Loucy (cell line): ENCODE measurements at regions not wholly inside any gene's neighbourhood (a gene's known extent, or its start where the extent isn't known, plus 50 kb on each side); places are given as distances from the start of the nearest gene placed in this dataset.

ENCODE experiments used
- H2AFZ ChIP-seq: fragments of 200-600 bp; sonication (generic); 2 replicates; pipeline ENCODE4 v1.6.0; 2016; ENCODE audit warnings: antibody characterized with exemption, mild to moderate bottlenecking, low read length, moderate library complexity
- H3F3A ChIP-seq: fragments of 200-600 bp; 2 replicates; pipeline ENCODE4 v1.6.0; 2016; ENCODE audit warnings: antibody characterized with exemption, low read depth, mild to moderate bottlenecking
- H3K27me3 ChIP-seq: fragments of 200-600 bp; sonication (generic); 2 replicates; pipeline ENCODE4 v1.6.1; 2014; ENCODE audit warnings: low read length, mild to moderate bottlenecking; ENCODE audit not compliant: insufficient read depth, poor library complexity, severe bottlenecking
- H3K36me3 ChIP-seq: fragments of 200-600 bp; sonication (generic); 2 replicates; pipeline ENCODE4 v1.6.1; 2016; ENCODE audit warnings: low read length; ENCODE audit not compliant: insufficient read depth
- H3K4me1 ChIP-seq: fragments of 200-600 bp; sonication (generic); 2 replicates; pipeline ENCODE4 v1.5.1; 2014; ENCODE audit warnings: low read length, mild to moderate bottlenecking; ENCODE audit not compliant: insufficient read depth, poor library complexity, severe bottlenecking
- H3K4me2 ChIP-seq: fragments of 200-600 bp; sonication (generic); 2 replicates; pipeline ENCODE4 v1.6.0; 2014; ENCODE audit warnings: antibody characterized with exemption, low read length, low read depth, mild to moderate bottlenecking; ENCODE audit not compliant: poor library complexity, severe bottlenecking
- H3K4me3 ChIP-seq: fragments of 200-600 bp; sonication (generic); 2 replicates; pipeline ENCODE4 v1.5.1; 2014; ENCODE audit warnings: low read length, mild to moderate bottlenecking, mixed read lengths; ENCODE audit not compliant: poor library complexity, severe bottlenecking
- H3K79me2 ChIP-seq: fragments of 200-600 bp; sonication (generic); 2 replicates; pipeline ENCODE4 v1.6.1; 2014; ENCODE audit warnings: low read length; ENCODE audit not compliant: insufficient read depth
- H3K9ac ChIP-seq: fragments of 200-600 bp; sonication (generic); 2 replicates; pipeline ENCODE4 v1.6.0; 2014; ENCODE audit warnings: mild to moderate bottlenecking, low read depth, low read length, moderate library complexity; ENCODE audit not compliant: poor library complexity, severe bottlenecking
- H3K9me2 ChIP-seq: fragments of 200-600 bp; sonication (generic); replicated peaks from 2 replicates; pipeline ENCODE4 v1.6.1; 2016; ENCODE audit warnings: low read depth, low read length, mixed read lengths
- H3K9me3 ChIP-seq: fragments of 200-600 bp; sonication (generic); 2 replicates; pipeline ENCODE4 v1.6.1; 2014; ENCODE audit warnings: mild to moderate bottlenecking, antibody characterized with exemption, low read length, low read depth; ENCODE audit not compliant: insufficient read depth
- H4K20me1 ChIP-seq: fragments of 200-600 bp; sonication (generic); 2 replicates; pipeline ENCODE4 v1.6.0; 2014; ENCODE audit warnings: antibody characterized with exemption, low read length, mild to moderate bottlenecking; ENCODE audit not compliant: insufficient read depth, poor library complexity, severe bottlenecking
- CTCF ChIP-seq: fragments of 200-600 bp; sonication (generic); conservative IDR thresholded peaks from 2 replicates; pipeline ENCODE4 v1.5.1; 2014; ENCODE audit warnings: mild to moderate bottlenecking, antibody characterized with exemption, low read length
- EZH2phosphoT487 ChIP-seq: fragments of 200-600 bp; IDR thresholded peaks from 2 replicates; pipeline ENCODE4 v1.6.1; 2018; ENCODE audit warnings: antibody characterized with exemption, mild to moderate bottlenecking, moderate library complexity, borderline replicate concordance

GRCh38 chr3:186454881-186455703, 89.1 kb downstream of the CRYGS start:
- TF ChIP-seq EZH2phosphoT487 (no peak), CTCF (no peak)
- Histone ChIP-seq H3K4me2 (no peak overlapping the region), H3K9me3 (no peaks in the 10 kb centered on the region), H3K9ac (no peak overlapping the region), H3K9me2 (no peaks in the 10 kb centered on the region), H3K4me3 (no peak overlapping the region), H3K36me3 (no peaks in the 10 kb centered on the region), H3K27me3 (no peaks in the 10 kb centered on the region), H3K79me2 (no peaks in the 10 kb centered on the region), H3K4me1 (no peaks in the 10 kb centered on the region), H2AFZ (no peak overlapping the region), H4K20me1 (no peaks in the 10 kb centered on the region), H3F3A (no peaks in the 10 kb centered on the region)

GRCh38 chr3:186453531-186453930, 90.6 kb downstream of the CRYGS start:
- Histone ChIP-seq H3K9ac (no peak overlapping the region), H3K4me3 (no peak overlapping the region), H3K79me2 (no peaks in the 10 kb centered on the region), H3K4me2 (no peak overlapping the region), H2AFZ (no peak overlapping the region), H4K20me1 (no peaks in the 10 kb centered on the region), H3K9me3 (no peaks in the 10 kb centered on the region), H3K4me1 (no peaks in the 10 kb centered on the region), H3K36me3 (no peaks in the 10 kb centered on the region), H3K27me3 (no peaks in the 10 kb centered on the region), H3F3A (no peaks in the 10 kb centered on the region), H3K9me2 (no peaks in the 10 kb centered on the region)
- TF ChIP-seq CTCF (no peak), EZH2phosphoT487 (no peak)

- Histone ChIP-seq H3K4me2 (no peak overlapping the region), H4K20me1 (no peaks in the 10 kb centered on the region), H3K27me3 (no peaks in the 10 kb centered on the region), H3K9me2 (no peaks in the 10 kb centered on the region), H3K9ac (no peak overlapping the region), H3K4me3 (no peak overlapping the region), H3F3A (no peaks in the 10 kb centered on the region), H3K36me3 (no peaks in the 10 kb centered on the region), H3K9me3 (no peaks in the 10 kb centered on the region), H2AFZ (no peak overlapping the region), H3K79me2 (no peaks in the 10 kb centered on the region), H3K4me1 (no peaks in the 10 kb centered on the region)
- TF ChIP-seq EZH2phosphoT487: no peak
- no peak for TF ChIP-seq CTCF
Observed at GRCh38 chr3:186452517-186452916, 90.5 kb upstream of the DGKG start.
